ENCODE measurements at regions not wholly inside any gene's neighbourhood (a gene's known extent, or its start where the extent isn't known, plus 50 kb on each side); places are given as distances from the start of the nearest gene placed in this dataset.

DNA sequence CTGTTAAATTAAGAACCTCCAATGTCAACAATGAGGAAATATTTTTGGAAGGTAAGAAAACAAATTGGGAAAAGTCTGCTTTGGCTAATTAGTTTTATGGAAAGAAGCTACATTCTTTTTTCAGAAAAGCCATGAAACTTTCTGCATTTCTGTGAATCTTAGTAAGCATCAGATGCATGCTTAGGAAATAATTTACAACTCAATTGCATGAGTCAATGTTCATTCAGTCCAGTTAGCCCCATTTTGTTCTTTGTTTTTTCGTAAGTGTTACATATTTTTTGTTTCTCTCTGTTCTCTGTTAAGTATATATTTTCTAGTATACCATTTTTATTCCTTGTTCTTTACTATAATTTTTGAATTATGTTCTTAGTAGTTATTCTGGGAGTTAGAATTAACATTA is 195.2 kb upstream of the KIF2B start:
- peak overlapping the region in 1 of 2 experiments; percentile 46; a peak in 3 of 6 replicates for H3K27ac ChIP-seq
- POLR2A ChIA-PET, result no interaction called here
- CTCF ChIA-PET, result no interaction called here
- FAIRE-seq (peak; percentile 83), DNase-seq (ENCODE audit: low read depth in 1 of 2, low spot score in 1 of 2) (peak; percentile 17 to 26), ATAC-seq (peak; percentile 39 to 51; a peak in 2 of 6 replicates)
- TF ChIP-seq JUNB (IDR thresholded peaks at IDR 0.05) (peak; percentile 93), FOSL2 (IDR thresholded peaks at IDR 0.05) (peak; percentile 97), FOSL2 (CRISPR knock-in tag; IDR thresholded peaks at IDR 0.05) (peak; percentile 58), CTCF (IDR thresholded peaks at IDR 0.05) (no peak), CEBPB (IDR thresholded peaks at IDR 0.05) (peak; percentile 10 to 59; a peak in 3 of 4 replicates), JUN (IDR thresholded peaks at IDR 0.05) (peak in 1 of 2 experiments; percentile 28; a peak in 2 of 5 replicates), ZC3H11A (IDR thresholded peaks at IDR 0.05) (no peak), MAFK (IDR thresholded peaks at IDR 0.05; ENCODE audit: partially characterized antibody) (no peak)
- WGBS (ENCODE audit: missing lambda C conversion rate), result 7% methylated on average over 1 of the region's 1 CpG
- peak overlapping the region; percentile 55 for H3K4me2 ChIP-seq
- H3K4me1 ChIP-seq, result peaks cover 25% of the 10 kb centered on the region
- H3K9me3 ChIP-seq, result no peaks in the 10 kb centered on the region; the same call in 2 of the 3 replicates
- H3K4me3 ChIP-seq, result no peak overlapping the region

DNA sequence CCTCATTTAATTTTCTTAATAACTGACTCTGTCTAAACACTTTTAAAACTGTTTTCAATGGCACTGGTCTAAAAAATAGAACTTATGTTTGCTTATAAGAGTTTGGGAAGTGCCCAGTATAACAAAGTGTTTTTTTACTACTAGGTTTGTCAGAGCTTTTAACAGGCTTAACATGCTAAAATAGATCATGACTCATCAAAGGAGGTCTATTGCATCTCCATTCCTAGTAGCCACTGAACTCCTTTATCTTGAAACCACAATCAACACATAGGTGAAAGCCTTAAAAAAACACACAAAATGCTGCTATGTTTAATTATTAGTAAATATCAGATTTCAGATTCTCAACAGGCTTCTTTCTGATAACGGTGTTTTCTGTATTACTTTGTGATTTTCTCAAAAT is 196.4 kb upstream of the KIF2B start:
- TF ChIP-seq ZNF302 (CRISPR knock-in tag; IDR thresholded peaks at IDR 0.05) (no peak), GATA3 (IDR thresholded peaks at IDR 0.05; ENCODE audit: borderline replicate concordance) (peak; percentile 47; the same call in 1 of the 2 replicates), JUNB (IDR thresholded peaks at IDR 0.05) (peak; percentile 53; the same call in 1 of the 2 replicates), NR3C1 (IDR thresholded peaks at IDR 0.05) (no peak), FOSL2 (IDR thresholded peaks at IDR 0.05) (peak; percentile 46; the same call in 1 of the 2 replicates), FOSL2 (CRISPR knock-in tag; IDR thresholded peaks at IDR 0.05) (peak; percentile 75), KDM5A (IDR thresholded peaks at IDR 0.05) (no peak), NPAS2 (CRISPR knock-in tag; IDR thresholded peaks at IDR 0.05; ENCODE audit: borderline replicate concordance) (no peak), ESRRA (IDR thresholded peaks at IDR 0.05; ENCODE audit: borderline replicate concordance, low read length) (no peak), CBX2 (IDR thresholded peaks at IDR 0.05; ENCODE audit: borderline replicate concordance, low read depth) (no peak), FOSB (CRISPR knock-in tag; IDR thresholded peaks at IDR 0.05) (no peak), EHMT2 (IDR thresholded peaks at IDR 0.05; ENCODE audit: low read depth) (no peak), PHF8 (IDR thresholded peaks at IDR 0.05; ENCODE audit: borderline replicate concordance, low read depth) (no peak), ZSCAN20 (CRISPR knock-in tag; IDR thresholded peaks at IDR 0.05) (no peak), RNF2 (IDR thresholded peaks at IDR 0.05; ENCODE audit: borderline replicate concordance, low read depth) (no peak), MAZ (IDR thresholded peaks at IDR 0.05; ENCODE audit: borderline replicate concordance, low read depth, low read length) (no peak), E2F6 (IDR thresholded peaks at IDR 0.05; ENCODE audit: borderline replicate concordance, low read depth) (no peak)
- ATAC-seq, result peak; percentile 49 to 59; a peak in 1 of 6 replicates
- Histone ChIP-seq H3K4me2 (peak overlapping the region; percentile 55), H3K9me3 (no peaks in the 10 kb centered on the region; the same call in 2 of the 3 replicates), H3K27ac (peak overlapping the region; percentile 5 to 46; a peak in 2 of 6 replicates), H3K4me1 (peaks cover 25% of the 10 kb centered on the region), H3K4me3 (no peak overlapping the region)
- ChIA-PET CTCF (no interaction called here), POLR2A (no interaction called here)
- peak; percentile 89 for FAIRE-seq
- DNase-seq (ENCODE audit: low read depth in 1 of 2, low spot score in 1 of 2), result peak in 1 of 2 experiments; percentile 24
- 10% methylated on average over 1 of the region's 1 CpG for WGBS (ENCODE audit: missing lambda C conversion rate)

GRCh38 chr17:53619025-53619424 is 203.7 kb upstream of the KIF2B start:
- POLR2A ChIA-PET, result no interaction called here
- CTCF ChIA-PET, result no interaction called here
- 22% methylated on average over 3 of the region's 3 CpGs for WGBS (ENCODE audit: missing lambda C conversion rate)
- no peak overlapping the region for H3K4me3 ChIP-seq
- H3K9me3 ChIP-seq, result no peaks in the 10 kb centered on the region
- no peak overlapping the region for H3K4me2 ChIP-seq
- H3K4me1 ChIP-seq, result peaks cover 4% of the 10 kb centered on the region; the same call in 1 of the 3 replicates
- no peak overlapping the region for H3K27ac ChIP-seq
- DNase-seq (ENCODE audit: low read depth in 1 of 2, low spot score in 1 of 2) (no peak), FAIRE-seq (peak; percentile 59), ATAC-seq (no peak)
- TF ChIP-seq SREBF2 (IDR thresholded peaks at IDR 0.05) (no peak), RARB (CRISPR knock-in tag; IDR thresholded peaks at IDR 0.05) (no peak), CEBPB (IDR thresholded peaks at IDR 0.05) (no peak), BCL3 (IDR thresholded peaks at IDR 0.05) (no peak), PBX3 (IDR thresholded peaks at IDR 0.05) (no peak), RFX5 (IDR thresholded peaks at IDR 0.05) (no peak), PHF8 (IDR thresholded peaks at IDR 0.05; ENCODE audit: borderline replicate concordance, low read depth) (no peak)
- TF ChIP-seq, protein P1, sequence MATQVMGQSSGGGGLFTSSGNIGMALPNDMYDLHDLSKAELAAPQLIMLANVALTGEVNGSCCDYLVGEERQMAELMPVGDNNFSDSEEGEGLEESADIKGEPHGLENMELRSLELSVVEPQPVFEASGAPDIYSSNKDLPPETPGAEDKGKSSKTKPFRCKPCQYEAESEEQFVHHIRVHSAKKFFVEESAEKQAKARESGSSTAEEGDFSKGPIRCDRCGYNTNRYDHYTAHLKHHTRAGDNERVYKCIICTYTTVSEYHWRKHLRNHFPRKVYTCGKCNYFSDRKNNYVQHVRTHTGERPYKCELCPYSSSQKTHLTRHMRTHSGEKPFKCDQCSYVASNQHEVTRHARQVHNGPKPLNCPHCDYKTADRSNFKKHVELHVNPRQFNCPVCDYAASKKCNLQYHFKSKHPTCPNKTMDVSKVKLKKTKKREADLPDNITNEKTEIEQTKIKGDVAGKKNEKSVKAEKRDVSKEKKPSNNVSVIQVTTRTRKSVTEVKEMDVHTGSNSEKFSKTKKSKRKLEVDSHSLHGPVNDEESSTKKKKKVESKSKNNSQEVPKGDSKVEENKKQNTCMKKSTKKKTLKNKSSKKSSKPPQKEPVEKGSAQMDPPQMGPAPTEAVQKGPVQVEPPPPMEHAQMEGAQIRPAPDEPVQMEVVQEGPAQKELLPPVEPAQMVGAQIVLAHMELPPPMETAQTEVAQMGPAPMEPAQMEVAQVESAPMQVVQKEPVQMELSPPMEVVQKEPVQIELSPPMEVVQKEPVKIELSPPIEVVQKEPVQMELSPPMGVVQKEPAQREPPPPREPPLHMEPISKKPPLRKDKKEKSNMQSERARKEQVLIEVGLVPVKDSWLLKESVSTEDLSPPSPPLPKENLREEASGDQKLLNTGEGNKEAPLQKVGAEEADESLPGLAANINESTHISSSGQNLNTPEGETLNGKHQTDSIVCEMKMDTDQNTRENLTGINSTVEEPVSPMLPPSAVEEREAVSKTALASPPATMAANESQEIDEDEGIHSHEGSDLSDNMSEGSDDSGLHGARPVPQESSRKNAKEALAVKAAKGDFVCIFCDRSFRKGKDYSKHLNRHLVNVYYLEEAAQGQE (IDR thresholded peaks at IDR 0.05), result no peak

Data from A549 (cell line).